ENCODE measurements at regions not wholly inside any gene's neighbourhood (a gene's known extent, or its start where the extent isn't known, plus 50 kb on each side); places are given as distances from the start of the nearest gene placed in this dataset.

- Mint-ChIP-seq H3K27me3 (ENCODE audit: insufficient read depth, low read depth) (peaks cover 7% of the 10 kb centered on the region), H3K9me3 (no peaks in the 10 kb centered on the region), H3K36me3 (no peaks in the 10 kb centered on the region), H3K4me1 (peaks cover 10% of the 10 kb centered on the region), H3K4me3 (no peak overlapping the region), H3K27ac (no peak overlapping the region)
- Histone ChIP-seq H3K36me3 (no peaks in the 10 kb centered on the region), H3F3A (ENCODE audit: low read depth) (no peaks in the 10 kb centered on the region), H3K79me2 (ENCODE audit: low read depth) (no peaks in the 10 kb centered on the region), H3K4me2 (no peak overlapping the region), H3K9me3 (ENCODE audit: low read depth) (no peaks in the 10 kb centered on the region), H3K9ac (no peak overlapping the region), H4K20me1 (ENCODE audit: low read depth) (no peaks in the 10 kb centered on the region), H3K4me3 (no peak overlapping the region), H2AFZ (replicated peaks) (no peak overlapping the region), H3K4me1 (no peaks in the 10 kb centered on the region), H3K27ac (no peak overlapping the region), H3K27me3 (peaks cover 100% of the 10 kb centered on the region)
- DNase-seq (ENCODE audit: low spot score) = no peak
- TF ChIP-seq, protein P1, sequence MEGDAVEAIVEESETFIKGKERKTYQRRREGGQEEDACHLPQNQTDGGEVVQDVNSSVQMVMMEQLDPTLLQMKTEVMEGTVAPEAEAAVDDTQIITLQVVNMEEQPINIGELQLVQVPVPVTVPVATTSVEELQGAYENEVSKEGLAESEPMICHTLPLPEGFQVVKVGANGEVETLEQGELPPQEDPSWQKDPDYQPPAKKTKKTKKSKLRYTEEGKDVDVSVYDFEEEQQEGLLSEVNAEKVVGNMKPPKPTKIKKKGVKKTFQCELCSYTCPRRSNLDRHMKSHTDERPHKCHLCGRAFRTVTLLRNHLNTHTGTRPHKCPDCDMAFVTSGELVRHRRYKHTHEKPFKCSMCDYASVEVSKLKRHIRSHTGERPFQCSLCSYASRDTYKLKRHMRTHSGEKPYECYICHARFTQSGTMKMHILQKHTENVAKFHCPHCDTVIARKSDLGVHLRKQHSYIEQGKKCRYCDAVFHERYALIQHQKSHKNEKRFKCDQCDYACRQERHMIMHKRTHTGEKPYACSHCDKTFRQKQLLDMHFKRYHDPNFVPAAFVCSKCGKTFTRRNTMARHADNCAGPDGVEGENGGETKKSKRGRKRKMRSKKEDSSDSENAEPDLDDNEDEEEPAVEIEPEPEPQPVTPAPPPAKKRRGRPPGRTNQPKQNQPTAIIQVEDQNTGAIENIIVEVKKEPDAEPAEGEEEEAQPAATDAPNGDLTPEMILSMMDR (IDR thresholded peaks at IDR 0.05) = no peak
- no peak for TF ChIP-seq EZH2phosphoT487 (IDR thresholded peaks at IDR 0.05)
- no peak for TF ChIP-seq EZH2 (IDR thresholded peaks at IDR 0.05)
Measured at GRCh38 chr22:22820076-22820475, 67.5 kb upstream of the IGLL5 start.

GRCh38 chr22:22820626-22821025 lies 67.0 kb upstream of the IGLL5 start:
- TF ChIP-seq, protein P1 (IDR thresholded peaks at IDR 0.05) = no peak
- TF ChIP-seq EZH2phosphoT487 (IDR thresholded peaks at IDR 0.05) (no peak), EZH2 (IDR thresholded peaks at IDR 0.05) (no peak)
- Mint-ChIP-seq H3K27me3 (ENCODE audit: insufficient read depth, low read depth) (peaks cover 7% of the 10 kb centered on the region), H3K9me3 (no peaks in the 10 kb centered on the region), H3K36me3 (no peaks in the 10 kb centered on the region), H3K27ac (no peak overlapping the region), H3K4me3 (no peak overlapping the region), H3K4me1 (peaks cover 10% of the 10 kb centered on the region)
- Histone ChIP-seq H3K9me3 (ENCODE audit: low read depth) (no peaks in the 10 kb centered on the region), H3K4me2 (no peak overlapping the region), H3K4me1 (no peaks in the 10 kb centered on the region), H3F3A (ENCODE audit: low read depth) (no peaks in the 10 kb centered on the region), H3K9ac (no peak overlapping the region), H3K27ac (no peak overlapping the region), H3K79me2 (ENCODE audit: low read depth) (no peaks in the 10 kb centered on the region), H3K27me3 (peaks cover 100% of the 10 kb centered on the region), H3K4me3 (no peak overlapping the region), H4K20me1 (ENCODE audit: low read depth) (no peaks in the 10 kb centered on the region), H3K36me3 (no peaks in the 10 kb centered on the region), H2AFZ (replicated peaks) (no peak overlapping the region)
- no peak for DNase-seq (ENCODE audit: low spot score)

GRCh38 chr22:22821340-22821739 lies 66.3 kb upstream of the IGLL5 start:
- Histone ChIP-seq H4K20me1 (ENCODE audit: low read depth) (no peaks in the 10 kb centered on the region), H3K9ac (no peak overlapping the region), H3K27me3 (peaks cover 100% of the 10 kb centered on the region), H3K4me1 (no peaks in the 10 kb centered on the region), H3F3A (ENCODE audit: low read depth) (no peaks in the 10 kb centered on the region), H3K79me2 (ENCODE audit: low read depth) (no peaks in the 10 kb centered on the region), H3K4me2 (no peak overlapping the region), H3K27ac (no peak overlapping the region), H2AFZ (replicated peaks) (no peak overlapping the region), H3K4me3 (no peak overlapping the region), H3K36me3 (no peaks in the 10 kb centered on the region), H3K9me3 (ENCODE audit: low read depth) (no peaks in the 10 kb centered on the region)
- Mint-ChIP-seq H3K36me3 (no peaks in the 10 kb centered on the region), H3K4me1 (peaks cover 10% of the 10 kb centered on the region), H3K4me3 (no peak overlapping the region), H3K9me3 (no peaks in the 10 kb centered on the region), H3K27me3 (ENCODE audit: insufficient read depth, low read depth) (peaks cover 7% of the 10 kb centered on the region), H3K27ac (no peak overlapping the region)
- TF ChIP-seq EZH2 (IDR thresholded peaks at IDR 0.05) (no peak), EZH2phosphoT487 (IDR thresholded peaks at IDR 0.05) (no peak)
- TF ChIP-seq, protein P1 (IDR thresholded peaks at IDR 0.05) = no peak
- DNase-seq (ENCODE audit: low spot score) = no peak

All from neural progenitor cell (in vitro differentiated cells).